OCI-LY3 (cell line): ENCODE measurements at regions not wholly inside any gene's neighbourhood (a gene's known extent, or its start where the extent isn't known, plus 50 kb on each side); places are given as distances from the start of the nearest gene placed in this dataset.

ENCODE experiments used
- CTCF ChIP-seq: fragments of 200-600, 300-600 bp; sonication (generic); IDR thresholded peaks from 2 replicates; pipeline ENCODE4 v1.5.1; 2014; ENCODE audit warnings: antibody characterized with exemption, low read length, low read depth
- EZH2phosphoT487 ChIP-seq: fragments of 200-600 bp; shearing (Covaris generic); IDR thresholded peaks from 2 replicates; pipeline ENCODE4 v1.6.1; 2018; ENCODE audit warnings: antibody characterized with exemption, mixed run types, low read depth

- TF ChIP-seq CTCF (no peak), EZH2phosphoT487 (no peak)
Measured at GRCh38 chr4:91989914-91990313, 313.9 kb upstream of the GRID2 start.
